WERI-Rb-1 (cell line): ENCODE measurements at regions not wholly inside any gene's neighbourhood (a gene's known extent, or its start where the extent isn't known, plus 50 kb on each side); places are given as distances from the start of the nearest gene placed in this dataset.

Experiments used
- DNase-seq: peaks from one replicate; pipeline ENCODE4 v3.0.0-alpha.2; 2020
- H3K27ac ChIP-seq: fragments of 250-450 bp; sonication (Bioruptor Pico); 2 replicates; pipeline ENCODE4 v1.5.1; 2020; ENCODE audit warnings: mild to moderate bottlenecking, moderate library complexity
- H3K27me3 ChIP-seq: fragments of 250-450 bp; sonication (Bioruptor Pico); 2 replicates; pipeline ENCODE4 v1.5.1; 2021; ENCODE audit warnings: mild to moderate bottlenecking, low read depth, moderate library complexity; ENCODE audit not compliant: insufficient read depth, severe bottlenecking
- H3K36me3 ChIP-seq: fragments of 250-450 bp; sonication (Bioruptor Pico); 2 replicates; pipeline ENCODE4 v1.5.1; 2020; ENCODE audit warnings: mild to moderate bottlenecking, moderate library complexity
- H3K4me3 ChIP-seq: 2 replicates; pipeline ENCODE4 v1.5.1; 2011; ENCODE audit warnings: low read depth, mild to moderate bottlenecking, control low read depth, low read length
- H3K9me3 ChIP-seq: fragments of 250-450 bp; sonication (Bioruptor Pico); 2 replicates; pipeline ENCODE4 v1.5.1; 2021; ENCODE audit warnings: mild to moderate bottlenecking, moderate library complexity; ENCODE audit not compliant: severe bottlenecking
- CTCF ChIP-seq: IDR thresholded peaks from 2 replicates; pipeline ENCODE4 v1.5.1; 2011; ENCODE audit warnings: low read depth, mild to moderate bottlenecking, control low read depth, inconsistent platforms, low read length

- no peak for DNase-seq
- Histone ChIP-seq H3K27ac (no peak overlapping the region), H3K36me3 (no peaks in the 10 kb centered on the region), H3K9me3 (no peaks in the 10 kb centered on the region), H3K4me3 (no peak overlapping the region), H3K27me3 (peaks cover 86% of the 10 kb centered on the region)
- TF ChIP-seq CTCF, result no peak
These were observed 267.8 kb upstream of the HDAC4 start for GRCh38 chr2:239668651-239669050.

DNA sequence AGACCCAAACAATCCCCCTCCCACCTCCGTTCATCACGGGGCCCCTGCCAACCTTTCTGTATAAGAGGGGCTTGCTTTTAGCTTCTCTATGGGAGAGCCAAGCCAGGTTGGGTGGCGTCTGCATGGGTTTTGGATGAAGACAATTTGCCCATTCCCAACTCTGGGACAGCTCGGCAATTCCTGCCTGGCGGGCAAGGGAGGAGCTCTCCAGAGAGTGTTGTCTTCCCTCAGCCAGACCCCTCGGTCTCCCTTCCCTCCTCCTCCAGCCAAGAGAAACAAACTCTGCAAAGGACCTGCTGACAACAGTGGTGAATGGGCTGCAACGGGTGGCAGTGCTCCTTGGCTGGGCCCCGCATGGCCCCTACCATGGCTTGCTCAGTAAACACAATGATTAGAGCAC lies 267.2 kb upstream of the HDAC4 start:
- no peak for TF ChIP-seq CTCF
- H3K4me3 ChIP-seq, result no peak overlapping the region
- no peaks in the 10 kb centered on the region for H3K36me3 ChIP-seq
- H3K27me3 ChIP-seq, result peaks cover 86% of the 10 kb centered on the region
- DNase-seq, result no peak
- H3K27ac ChIP-seq, result no peak overlapping the region
- H3K9me3 ChIP-seq, result no peaks in the 10 kb centered on the region

DNA sequence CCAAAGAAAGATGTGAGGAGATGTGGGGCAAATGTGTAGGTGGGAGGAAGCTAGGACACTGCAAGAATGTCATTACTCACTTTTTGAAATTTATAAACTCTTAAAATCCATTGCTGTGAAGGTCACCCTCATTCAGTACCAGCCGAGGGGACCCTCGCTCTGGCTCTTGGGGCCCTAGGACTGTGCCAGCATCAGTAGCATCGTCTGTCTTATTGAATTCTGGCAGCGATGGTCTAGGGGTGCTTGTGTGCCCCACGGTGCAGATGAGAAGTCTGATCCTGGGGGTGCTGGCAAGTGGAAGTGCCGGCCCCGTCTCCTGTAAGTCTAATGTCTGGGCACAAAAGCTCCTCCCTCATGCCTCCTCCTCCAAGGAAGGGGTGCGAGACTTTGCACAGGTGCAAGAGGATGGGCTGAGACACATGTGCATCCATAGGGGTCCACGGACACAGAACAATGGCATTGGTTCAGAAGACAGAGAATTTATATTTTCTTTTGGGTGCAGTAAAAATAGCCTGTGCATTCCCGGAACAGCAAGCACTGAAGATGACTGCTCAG lies 266.7 kb upstream of the HDAC4 start:
- Histone ChIP-seq H3K27ac (no peak overlapping the region), H3K4me3 (no peak overlapping the region), H3K9me3 (no peaks in the 10 kb centered on the region), H3K36me3 (no peaks in the 10 kb centered on the region), H3K27me3 (peaks cover 86% of the 10 kb centered on the region)
- no peak for DNase-seq
- no peak for TF ChIP-seq CTCF

DNA sequence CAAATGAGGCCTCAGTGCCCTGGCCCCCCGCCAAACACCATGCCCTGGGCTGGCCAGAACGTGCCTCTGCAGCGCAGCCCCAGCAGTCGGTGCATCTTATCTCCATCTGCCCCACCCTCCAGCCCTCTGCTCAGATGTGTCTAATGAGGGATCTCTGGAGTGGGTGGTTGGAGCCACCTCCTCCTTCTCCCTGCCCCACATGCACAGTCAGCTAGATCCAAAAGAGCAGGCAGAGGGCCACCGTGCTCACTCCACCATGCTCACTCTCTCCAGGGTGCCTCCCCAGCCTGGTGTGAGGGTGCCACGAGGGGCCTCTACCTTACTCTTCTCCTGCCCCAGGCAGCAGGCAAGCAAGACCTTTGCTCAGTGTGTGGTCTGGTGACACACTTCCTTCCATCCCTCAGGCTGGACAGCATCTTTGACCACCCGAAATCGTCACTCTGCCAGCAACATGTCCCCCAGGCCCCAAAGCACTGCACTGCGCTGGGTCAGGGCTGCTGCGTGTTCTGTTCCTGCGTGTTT lies 266.1 kb upstream of the HDAC4 start:
- H3K36me3 ChIP-seq, result no peaks in the 10 kb centered on the region
- no peak overlapping the region for H3K4me3 ChIP-seq
- no peaks in the 10 kb centered on the region for H3K9me3 ChIP-seq
- DNase-seq, result no peak
- H3K27me3 ChIP-seq, result peaks cover 86% of the 10 kb centered on the region
- no peak for TF ChIP-seq CTCF
- no peak overlapping the region for H3K27ac ChIP-seq

DNA sequence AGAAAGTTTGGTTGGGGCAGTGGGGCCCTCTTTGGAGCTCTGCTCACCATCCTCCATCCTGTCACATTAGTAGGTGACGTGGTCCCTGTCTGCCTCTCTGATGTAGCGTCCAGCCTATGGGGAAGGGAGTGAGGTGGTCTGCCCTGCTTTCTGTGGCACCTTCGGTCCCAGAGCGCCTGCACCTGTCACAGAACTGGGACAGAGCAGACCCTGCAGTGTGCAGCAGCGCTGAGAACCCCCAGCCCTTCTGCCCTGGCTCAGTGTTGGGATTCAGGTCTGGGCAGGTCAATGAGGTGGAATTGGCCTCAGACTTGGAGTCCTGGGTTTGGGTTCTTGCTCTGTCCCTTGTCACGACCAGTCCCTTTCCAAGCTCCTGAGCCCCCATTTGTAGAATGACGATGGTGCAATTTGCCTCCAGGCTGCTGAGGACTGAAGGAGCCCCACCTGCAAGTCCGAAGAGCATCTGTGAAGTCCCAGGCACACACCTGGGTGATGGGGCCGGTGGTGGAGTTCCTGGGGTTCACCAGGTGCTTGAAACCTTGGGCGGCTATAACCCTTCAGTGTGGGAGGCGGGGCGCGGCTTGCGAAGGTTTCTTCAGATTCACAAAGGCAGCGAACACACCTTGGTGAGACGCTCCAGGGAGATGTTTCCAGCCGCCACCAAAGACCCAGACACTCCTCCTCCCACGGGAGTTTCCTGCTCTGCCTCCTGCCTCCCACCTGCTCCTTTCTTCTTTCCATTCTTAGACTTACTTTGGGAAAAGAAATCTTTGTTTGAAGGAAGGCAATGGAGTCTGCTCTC lies 265.4 kb upstream of the HDAC4 start:
- peaks cover 86% of the 10 kb centered on the region for H3K27me3 ChIP-seq

More for the DNA sequence above, 265.4 kb upstream of the HDAC4 start:
- Histone ChIP-seq H3K4me3 (no peak overlapping the region), H3K9me3 (no peaks in the 10 kb centered on the region), H3K27ac (no peak overlapping the region), H3K36me3 (no peaks in the 10 kb centered on the region)
- no peak for DNase-seq
- TF ChIP-seq CTCF, result no peak
